ENCODE measurements at regions not wholly inside any gene's neighbourhood (a gene's known extent, or its start where the extent isn't known, plus 50 kb on each side); places are given as distances from the start of the nearest gene placed in this dataset.

DNA sequence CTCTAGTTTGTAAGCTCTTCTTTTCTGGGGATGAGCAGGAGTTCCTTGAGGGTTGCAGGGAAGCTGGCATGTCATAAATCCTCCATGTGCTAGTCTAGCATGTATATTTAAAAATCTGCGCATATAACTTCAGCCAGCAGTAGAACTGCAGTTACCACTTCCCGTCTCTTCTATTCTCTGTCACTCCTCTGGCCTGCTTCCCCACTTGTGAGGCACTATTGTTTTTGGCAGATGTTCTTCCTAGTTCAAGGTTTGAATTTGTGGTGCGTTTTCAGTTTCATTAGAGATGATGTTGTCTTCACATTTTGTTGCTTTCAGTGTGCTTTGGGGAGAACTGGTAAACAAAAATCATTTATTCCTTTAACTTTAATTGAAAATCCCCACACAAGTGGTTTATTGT lies 169.1 kb upstream of the ZPLD1 start:
- TF ChIP-seq CTCF (IDR thresholded peaks at IDR 0.05; ENCODE audit: extremely low read depth in 1 of 2, insufficient read depth in 1 of 2, low read depth in 1 of 2, low read length in 2 of 2) = no peak
- no peak for TF ChIP-seq MYC (IDR thresholded peaks at IDR 0.05; ENCODE audit: low read depth, low read length)
- TF ChIP-seq POLR2A (IDR thresholded peaks at IDR 0.05; ENCODE audit: low read depth, low read length) = no peak
